Thyroid gland (tissue), 4 donors: ENCODE measurements at regions not wholly inside any gene's neighbourhood (a gene's known extent, or its start where the extent isn't known, plus 50 kb on each side); places are given as distances from the start of the nearest gene placed in this dataset.

Source experiments
- DNase-seq, 2 donors: peaks; one replicate each; pipeline ENCODE4 v3.0.0-alpha.2; 2019
- H3K27ac ChIP-seq, 3 donors: fragments of 200-600 bp; sonication (generic); 1 replicate in 2 of 3; 2 replicates in 1 of 3; pipeline ENCODE4 v1.5.1; 2016 to 2019; ENCODE audit warnings: mild to moderate bottlenecking in 1 of 3, moderate library complexity in 1 of 3
- H3K27me3 ChIP-seq: fragments of 200-600 bp; sonication (generic); one replicate; pipeline ENCODE4 v1.5.1; 2019
- H3K36me3 ChIP-seq, 2 donors: fragments of 200-600 bp; sonication (generic); one replicate each; pipeline ENCODE4 v1.5.1; 2016 to 2019
- H3K4me1 ChIP-seq, 2 donors: fragments of 200-600 bp; sonication (generic); one replicate each; pipeline ENCODE4 v1.5.1; 2017 to 2019
- H3K4me3 ChIP-seq, 3 donors: fragments of 200-600 bp; sonication (generic); replicated peaks in 1 of 3; 1 replicate in 2 of 3; 2 replicates in 1 of 3; pipeline ENCODE4 v1.5.1; 2016; ENCODE audit warnings: mild to moderate bottlenecking in 1 of 3
- H3K9me3 ChIP-seq: fragments of 200-600 bp; sonication (generic); one replicate; pipeline ENCODE4 v1.5.1; 2017
- CTCF ChIP-seq, 6 experiments: fragments of 200-600 bp in 3 of 6; fragments of 450-650 bp in 3 of 6; sonication (generic) in 3 of 6; IDR thresholded peaks; one replicate each; pipeline ENCODE4 v1.5.1; 2016 to 2019; ENCODE audit warnings: antibody characterized with exemption in 6 of 6, mild to moderate bottlenecking in 2 of 6, inconsistent platforms in 1 of 6, moderate library complexity in 1 of 6
- POLR2A ChIP-seq, 2 donors: fragments of 450-650 bp; IDR thresholded peaks; one replicate each; pipeline ENCODE4 v1.6.1; 2017; ENCODE audit warnings: antibody characterized with exemption in 2 of 2, mild to moderate bottlenecking in 2 of 2, moderate library complexity in 1 of 2
- WGBS, 2 donors: methylation state at CpG; one replicate each; pipeline ENCODE4 v1.1.5; 2017; 5-methylcytosine and 5-hydroxymethylcytosine counted together
- intact Hi-C: fragments of 100-400 bp; cut with DNase I; formaldehyde crosslinking; loops from one replicate; pipeline ENCODE4 v1.15.1; 2023

DNA sequence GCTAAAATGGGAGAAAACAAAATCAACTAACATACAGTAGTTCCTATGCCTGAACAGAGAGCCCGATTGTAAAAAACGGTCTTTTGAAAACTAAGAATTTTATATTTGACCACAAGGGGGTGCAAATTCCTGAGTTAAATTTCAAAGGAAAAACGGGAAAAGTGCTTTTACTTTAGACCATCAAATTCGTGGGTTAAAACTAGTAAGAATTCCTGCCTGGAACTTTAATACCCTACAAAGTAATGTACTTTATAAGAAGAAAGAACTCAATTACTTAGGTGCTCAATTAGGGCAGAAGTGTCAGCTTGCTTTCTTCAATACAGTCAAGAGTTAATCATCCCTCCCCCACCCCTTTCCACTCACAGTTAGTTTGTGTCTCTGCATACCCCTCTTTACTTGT, 69.8 kb downstream of the KCNRG start:
- H3K9me3 ChIP-seq, result no peaks in the 10 kb centered on the region
- no peak overlapping the region for H3K27ac ChIP-seq
- H3K27me3 ChIP-seq, result no peaks in the 10 kb centered on the region
- H3K4me1 ChIP-seq, result peaks cover 0 to 15% of the 10 kb centered on the region in 2 donors
- H3K4me3 ChIP-seq, result no peak overlapping the region
- DNase-seq, result no peak
- no peaks in the 10 kb centered on the region for H3K36me3 ChIP-seq
- no peak for TF ChIP-seq POLR2A (IDR thresholded peaks at IDR 0.05)
- TF ChIP-seq CTCF (IDR thresholded peaks at IDR 0.05), result peak in 5 of 6 experiments; percentile 28 to 64 (median 61)
- whole genome bisulfite sequencing, 2 donors, result 2% methylated on average over 4 of the region's 4 CpGs
- intact Hi-C loops, result loop anchor here (10.0 kb wide), 1 partner anchor 90 kb away; the partner anchor contains the start of gene TRIM13

DNA sequence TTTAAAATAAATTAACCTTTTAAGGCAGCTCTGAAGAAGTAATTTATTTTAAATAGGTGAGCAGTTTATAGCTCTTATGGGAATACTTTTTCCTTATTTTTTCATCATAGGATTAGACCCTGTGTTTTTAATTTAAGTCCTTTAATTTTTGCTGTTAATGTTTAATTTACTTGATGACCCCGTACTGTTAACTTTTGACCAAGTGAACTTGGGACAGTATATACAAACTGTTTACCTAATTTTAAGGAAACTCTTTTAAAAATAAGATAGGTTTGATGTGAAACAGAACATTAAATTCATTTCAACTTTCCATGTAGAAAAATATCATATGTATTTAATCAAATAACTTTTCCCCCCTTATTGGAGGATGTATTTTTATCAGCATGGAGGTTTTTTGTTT, 74.4 kb downstream of the KCNRG start:
- H3K27me3 ChIP-seq, result no peaks in the 10 kb centered on the region
- WGBS, 2 donors, result 99% methylated on average over 1 of the region's 1 CpG
- no peaks in the 10 kb centered on the region for H3K36me3 ChIP-seq
- no peaks in the 10 kb centered on the region for H3K9me3 ChIP-seq
- no peak for DNase-seq
- H3K27ac ChIP-seq, result no peak overlapping the region
- intact Hi-C loops, result loop anchor here (10.0 kb wide), 2 partner anchors 95 to 435 kb away; partner anchors contain the start of gene TRIM13
- H3K4me1 ChIP-seq, result peaks cover 0 to 3% of the 10 kb centered on the region in 2 donors
- no peak overlapping the region for H3K4me3 ChIP-seq
- TF ChIP-seq POLR2A (IDR thresholded peaks at IDR 0.05) (no peak), CTCF (IDR thresholded peaks at IDR 0.05) (no peak)

DNA sequence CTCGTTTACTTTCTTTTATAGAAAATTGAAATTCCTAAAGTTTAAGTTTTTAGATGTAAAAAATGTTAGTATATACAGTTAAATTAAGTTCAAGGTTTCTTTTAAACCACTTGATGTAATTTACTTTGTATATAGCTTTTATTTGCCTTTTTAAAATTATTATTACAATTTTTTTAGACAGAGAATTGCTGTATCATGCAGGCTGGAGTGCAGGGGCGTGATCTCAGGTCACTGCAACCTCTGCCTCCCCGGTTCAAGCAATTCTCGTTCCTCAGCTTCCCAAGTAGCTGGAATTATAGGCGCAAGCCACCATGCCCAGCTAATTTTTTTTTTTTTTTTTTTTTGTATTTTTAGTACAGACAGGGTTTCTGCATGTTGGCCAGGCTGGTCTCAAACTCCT, 75.0 kb downstream of the KCNRG start:
- WGBS, 2 donors, result 95 to 97% methylated on average over 5 of the region's 5 CpGs
- Histone ChIP-seq H3K36me3 (no peaks in the 10 kb centered on the region), H3K4me3 (no peak overlapping the region), H3K27ac (no peak overlapping the region), H3K27me3 (no peaks in the 10 kb centered on the region), H3K4me1 (peaks cover 0 to 2% of the 10 kb centered on the region in 2 donors), H3K9me3 (no peaks in the 10 kb centered on the region)
- intact Hi-C loops, result loop anchor here (10.0 kb wide), 1 partner anchor 435 kb away; no protein-coding TSS in a partner anchor
- no peak for DNase-seq
- no peak for TF ChIP-seq POLR2A (IDR thresholded peaks at IDR 0.05)
- TF ChIP-seq CTCF (IDR thresholded peaks at IDR 0.05), result no peak

DNA sequence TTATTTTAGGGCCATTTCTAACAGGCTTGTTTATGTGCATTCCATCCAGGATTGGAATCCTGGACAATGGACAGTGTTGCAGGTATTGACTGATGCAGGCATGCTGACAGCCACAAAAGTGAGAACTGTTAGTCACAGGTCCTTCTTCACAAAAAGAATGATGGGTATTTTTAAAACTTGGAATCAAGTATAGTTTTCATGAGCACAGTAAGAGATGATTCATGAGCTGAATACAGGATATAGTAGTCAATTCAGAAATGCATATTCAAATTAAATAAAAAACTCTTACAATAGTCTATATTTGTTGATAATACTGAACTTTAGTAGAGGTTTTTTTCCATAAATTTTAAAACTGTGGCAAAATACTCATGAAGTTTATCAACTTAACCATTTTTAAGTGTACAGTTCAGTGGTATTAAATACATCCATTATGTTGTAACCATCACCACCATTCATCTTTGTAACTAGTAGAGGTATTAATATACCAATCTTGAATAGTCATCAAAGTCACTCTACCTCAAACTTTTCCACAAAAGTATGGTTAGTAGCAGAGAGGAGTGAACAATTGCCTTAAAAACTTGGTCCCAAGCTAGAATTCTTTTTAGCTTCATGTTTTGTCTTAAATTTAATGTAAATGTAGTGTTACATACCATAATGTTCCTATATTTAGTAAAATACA, 79.5 kb downstream of the KCNRG start:
- H3K27ac ChIP-seq, result no peak overlapping the region

More for the DNA sequence above, 79.5 kb downstream of the KCNRG start:
- no peak for DNase-seq
- no peaks in the 10 kb centered on the region for H3K36me3 ChIP-seq
- H3K27me3 ChIP-seq, result no peaks in the 10 kb centered on the region
- no peaks in the 10 kb centered on the region for H3K4me1 ChIP-seq
- intact Hi-C loops, result loop anchor here (10.0 kb wide), 1 partner anchor 430 kb away; no protein-coding TSS in a partner anchor
- no peaks in the 10 kb centered on the region for H3K9me3 ChIP-seq
- H3K4me3 ChIP-seq, result no peak overlapping the region
- no peak for TF ChIP-seq POLR2A (IDR thresholded peaks at IDR 0.05)
- TF ChIP-seq CTCF (IDR thresholded peaks at IDR 0.05), result no peak
